ENCODE measurements at regions not wholly inside any gene's neighbourhood (a gene's known extent, or its start where the extent isn't known, plus 50 kb on each side); places are given as distances from the start of the nearest gene placed in this dataset.

DNA sequence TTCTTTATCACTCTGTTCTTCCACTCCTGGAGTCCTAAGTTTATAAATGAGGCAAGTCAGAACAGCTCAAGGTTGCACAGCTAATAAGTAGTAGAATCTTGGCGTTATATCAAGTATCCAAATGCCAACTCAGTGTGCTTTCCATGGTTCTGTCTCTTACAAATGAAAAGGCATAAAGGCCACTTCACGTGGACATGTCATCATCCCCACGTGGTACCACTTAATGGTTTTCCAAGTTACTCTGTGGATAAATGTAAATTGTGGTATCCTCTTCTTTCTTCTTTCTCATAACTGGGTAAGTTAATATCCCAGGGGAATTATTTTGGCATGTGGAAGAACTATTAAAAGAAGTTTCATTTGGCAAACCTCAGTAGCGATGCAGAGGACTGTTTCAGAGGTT is 131.5 kb upstream of the L3MBTL4 start:
- TF ChIP-seq GATA2 (IDR thresholded peaks at IDR 0.05; ENCODE audit: low read depth, low read length) (no peak), GATA3 (IDR thresholded peaks at IDR 0.05; ENCODE audit: low read depth, low read length) (no peak)
